ENCODE measurements at regions not wholly inside any gene's neighbourhood (a gene's known extent, or its start where the extent isn't known, plus 50 kb on each side); places are given as distances from the start of the nearest gene placed in this dataset.
"Not testable (repeated sequence)": the region's sequence is repeated elsewhere in the genome, so short reads cannot be mapped to it uniquely, and the experiment has no call there.

- DNase-seq, result no peak
Measured at GRCh38 chr13:86038490-86038889, 239.3 kb upstream of the SLITRK6 start.

- DNase-seq, result no peak
Measured at GRCh38 chr13:86020351-86021002, 221.3 kb upstream of the SLITRK6 start.

DNA sequence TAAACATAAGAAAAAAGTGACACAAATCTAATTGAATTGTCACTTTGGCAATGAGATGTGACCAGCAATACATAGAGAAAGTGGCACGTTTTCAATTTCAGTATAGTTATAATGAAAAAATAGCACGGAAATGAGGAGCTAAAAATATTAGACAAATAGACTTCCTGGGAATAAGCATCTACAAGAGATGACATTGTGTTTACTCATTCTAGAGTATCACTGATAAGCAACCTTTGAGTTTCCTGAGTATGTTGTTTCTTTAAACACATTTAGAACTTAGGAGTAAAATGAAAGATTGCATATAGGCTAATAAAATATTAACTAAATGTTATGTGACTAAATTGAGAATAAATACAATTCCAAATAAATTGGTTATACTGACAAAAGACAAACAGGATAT lies 207.1 kb upstream of the SLITRK6 start:
- no peak for DNase-seq

GRCh38 chr13:86003029-86003428 lies 203.8 kb upstream of the SLITRK6 start:
- no peak for DNase-seq

DNA sequence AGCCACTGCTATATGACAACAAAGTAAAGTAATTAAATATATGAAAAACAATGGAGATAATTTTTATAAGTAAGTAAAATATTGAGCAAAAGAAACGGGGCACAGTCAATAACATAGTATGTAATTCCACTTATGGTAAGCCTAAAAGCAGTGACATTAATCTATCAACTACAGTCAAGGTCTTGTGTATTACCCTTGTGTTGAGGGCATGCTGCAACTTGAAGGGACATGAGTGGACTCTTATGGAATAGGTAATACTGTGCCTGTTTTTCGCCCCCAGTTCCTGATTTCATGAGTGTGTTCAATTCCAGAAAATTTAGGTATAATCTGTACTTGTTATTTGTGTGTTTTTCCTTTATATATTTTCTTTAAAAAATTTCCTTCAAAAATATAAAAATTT lies 201.3 kb upstream of the SLITRK6 start:
- DNase-seq, result no peak

DNA sequence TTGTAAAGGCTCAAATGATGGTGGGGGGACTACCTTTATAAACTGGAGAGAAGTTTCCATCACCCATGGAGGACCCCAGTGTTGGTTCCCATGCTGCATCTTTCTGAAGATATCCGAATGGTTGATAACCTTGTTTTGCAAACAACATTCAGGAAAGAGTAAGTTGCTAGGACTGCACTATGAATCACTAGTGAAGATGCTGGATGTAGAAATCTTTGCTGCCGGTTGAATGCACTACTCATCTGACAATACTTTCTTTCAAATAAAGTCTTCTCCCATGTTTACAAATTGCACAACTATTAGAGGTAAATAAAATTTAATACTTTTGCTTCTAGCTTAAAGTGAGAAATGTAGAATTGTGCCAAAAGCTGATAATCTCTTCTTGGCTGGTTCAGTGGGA lies 198.4 kb upstream of the SLITRK6 start:
- DNase-seq, result no peak

- no peak for DNase-seq
Measured at GRCh38 chr13:85995788-85996418, 196.7 kb upstream of the SLITRK6 start.

DNA sequence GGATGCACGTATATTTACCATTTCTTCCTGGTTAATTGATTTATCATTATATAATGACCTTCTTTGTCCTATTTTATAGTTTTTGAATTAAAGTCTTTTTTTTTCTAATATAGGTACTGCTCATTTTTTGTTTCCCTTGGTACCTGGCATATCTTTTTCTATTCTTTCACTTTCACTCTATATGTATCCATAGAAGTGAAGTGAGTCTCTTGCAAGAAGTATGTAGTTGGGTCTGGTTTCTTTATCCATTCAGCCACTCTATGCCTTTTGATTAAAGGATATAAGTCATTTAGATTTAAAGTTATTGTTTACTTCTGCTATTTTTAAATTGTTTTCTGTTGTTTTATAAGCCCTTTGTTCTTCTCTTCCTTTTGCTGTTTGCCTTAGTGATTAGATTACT lies 194.3 kb upstream of the SLITRK6 start:
- DNase-seq, result no peak

DNA sequence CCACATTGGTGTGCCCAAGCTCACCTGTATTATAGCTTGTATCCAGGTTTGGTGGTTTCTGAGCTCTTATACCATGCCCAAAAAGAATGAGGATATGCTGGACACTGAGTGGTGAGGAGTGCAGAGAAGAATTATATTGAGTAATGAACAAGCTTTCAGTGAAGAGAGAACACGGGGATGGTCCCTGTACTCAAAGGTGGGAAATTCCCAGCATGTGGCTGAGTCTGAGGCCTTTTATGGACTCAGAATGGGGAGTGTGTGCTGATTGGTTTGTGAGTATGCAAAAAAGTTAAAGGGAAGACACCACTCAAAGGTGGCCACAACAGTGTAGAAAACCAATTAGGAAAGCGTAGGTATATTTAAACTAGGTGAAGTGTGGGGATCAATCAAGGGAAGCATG lies 191.2 kb upstream of the SLITRK6 start:
- DNase-seq, result no peak

- DNase-seq, result no peak
Measured at GRCh38 chr13:85985797-85986196, 186.6 kb upstream of the SLITRK6 start.

- DNase-seq, result no peak
Measured at GRCh38 chr13:85982102-85982501, 182.9 kb upstream of the SLITRK6 start.

- not testable (repeated sequence) for DNase-seq
Measured at GRCh38 chr13:85980447-85980846, 181.2 kb upstream of the SLITRK6 start.

GRCh38 chr13:85976242-85976641 lies 177.0 kb upstream of the SLITRK6 start:
- DNase-seq, result no peak

DNA sequence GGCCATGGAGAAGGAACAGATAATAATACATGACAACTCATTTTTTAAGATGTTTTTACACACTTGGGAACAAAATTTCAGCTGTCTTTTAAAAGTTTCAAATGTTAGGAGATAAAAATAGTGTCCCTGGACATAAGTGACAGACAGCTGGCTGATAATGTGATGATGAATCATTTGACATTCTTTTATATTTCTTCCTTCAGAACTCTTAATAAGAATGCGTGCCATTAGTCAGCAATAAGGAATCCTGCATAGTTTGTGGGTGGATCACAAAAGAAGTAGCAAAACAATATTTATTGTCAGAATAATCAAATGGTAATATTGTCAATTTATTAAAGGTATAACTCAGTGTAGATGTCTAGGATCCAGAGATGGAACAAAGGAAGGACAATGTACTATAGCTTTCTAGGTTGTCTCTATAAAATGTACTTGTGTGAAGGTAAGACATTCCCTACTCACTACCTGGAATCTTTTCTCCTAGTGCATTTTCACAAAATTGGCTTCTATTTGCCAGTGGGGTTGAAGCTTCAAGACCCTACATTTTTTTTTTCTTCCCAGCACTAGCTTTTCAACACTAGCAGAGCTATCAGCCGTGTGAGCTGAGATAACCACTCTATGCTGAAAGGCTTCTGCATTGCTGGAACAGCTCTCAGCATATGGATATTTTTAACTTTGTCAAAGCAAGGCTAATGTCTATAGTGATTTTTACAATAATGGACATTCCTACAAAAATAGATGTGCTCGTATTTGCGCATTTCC lies 175.6 kb upstream of the SLITRK6 start:
- no peak for DNase-seq

GRCh38 chr13:85970727-85971126 lies 171.5 kb upstream of the SLITRK6 start:
- DNase-seq, result no peak

- DNase-seq, result no peak
Measured at GRCh38 chr13:85969331-85969730, 170.1 kb upstream of the SLITRK6 start.

- DNase-seq, result no peak
Measured at GRCh38 chr13:85935868-85936467, 136.7 kb upstream of the SLITRK6 start.

DNA sequence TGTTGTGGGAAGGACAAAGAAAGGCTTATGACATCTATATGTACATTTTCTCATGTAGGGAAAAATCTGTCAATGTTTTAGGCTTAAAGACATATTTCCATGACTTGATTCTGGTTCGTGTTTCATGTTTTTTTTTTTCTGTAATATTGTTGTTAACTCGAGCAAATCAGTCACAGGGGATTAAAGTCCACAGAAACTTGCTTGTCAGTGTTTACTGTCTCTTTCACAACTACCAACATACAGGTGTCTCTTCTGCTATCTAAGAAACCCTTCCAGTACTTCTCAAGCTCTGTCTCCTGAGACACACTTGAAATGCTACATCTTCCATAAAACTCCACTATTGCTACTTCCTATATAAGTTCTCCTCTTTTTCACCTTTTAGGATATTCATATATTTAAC lies 130.9 kb upstream of the SLITRK6 start:
- no peak for DNase-seq

GRCh38 chr13:85910962-85911361 lies 111.7 kb upstream of the SLITRK6 start:
- no peak for DNase-seq

DNA sequence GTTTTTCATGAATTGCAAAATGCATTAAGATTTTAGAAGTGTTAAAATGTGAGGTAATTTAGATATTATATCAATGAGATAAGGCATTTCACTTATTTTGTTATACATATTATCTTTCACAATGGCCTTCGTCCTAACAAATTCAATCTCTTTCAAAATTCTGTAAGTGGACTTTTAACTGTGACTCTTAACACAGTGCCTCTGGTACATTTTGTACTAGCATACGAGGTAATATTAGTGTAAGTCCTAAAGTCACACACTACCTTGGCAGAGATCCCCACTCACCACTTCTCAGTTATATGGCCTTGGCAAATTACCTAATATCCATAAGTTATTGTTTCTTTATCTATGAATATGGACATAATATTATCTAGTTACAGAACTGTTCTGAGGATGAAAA lies 101.3 kb upstream of the SLITRK6 start:
- DNase-seq, result no peak

- DNase-seq, result no peak
Measured at GRCh38 chr13:85896516-85897450, 97.6 kb upstream of the SLITRK6 start.

DNA sequence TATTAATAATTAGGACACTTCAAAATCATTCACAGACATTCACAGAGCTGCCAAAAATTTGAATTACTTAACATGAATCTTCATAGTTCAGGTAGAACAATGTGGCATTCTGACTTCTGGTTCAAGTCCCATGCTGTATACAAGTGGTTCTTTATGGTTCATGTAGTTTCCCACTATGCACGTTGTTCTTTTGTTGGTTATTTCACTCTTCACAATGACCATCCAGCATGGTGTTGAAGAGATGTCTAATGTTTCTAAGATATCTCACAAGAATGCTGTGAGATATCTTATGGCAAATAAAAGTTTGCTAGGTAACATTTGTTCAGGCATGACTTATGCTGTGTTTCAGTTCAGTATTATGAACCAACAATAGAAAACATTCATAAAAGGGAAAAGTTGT lies 88.2 kb upstream of the SLITRK6 start:
- no peak for DNase-seq

DNA sequence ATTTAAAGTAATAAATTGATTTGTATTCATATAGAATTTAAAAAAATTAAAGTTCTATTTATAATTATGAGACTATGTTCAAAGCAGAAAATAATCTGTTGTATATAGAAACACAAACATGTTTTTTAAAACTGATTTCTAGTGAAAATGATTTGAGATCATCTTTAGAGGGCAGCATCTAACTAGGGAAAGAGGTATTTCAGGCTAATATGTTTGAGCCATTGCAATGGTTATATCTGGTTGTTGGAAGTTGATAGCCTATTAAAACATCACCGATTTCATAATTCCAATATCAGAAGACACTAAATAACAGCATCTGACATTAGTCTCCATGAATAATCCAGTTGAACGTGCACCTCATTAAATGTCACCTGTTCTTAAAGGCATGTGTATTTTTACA lies 79.8 kb upstream of the SLITRK6 start:
- no peak for DNase-seq
